HEK293 (cell line): ENCODE measurements at regions not wholly inside any gene's neighbourhood (a gene's known extent, or its start where the extent isn't known, plus 50 kb on each side); places are given as distances from the start of the nearest gene placed in this dataset.
"Not testable (repeated sequence)": the region's sequence is repeated elsewhere in the genome, so short reads cannot be mapped to it uniquely, and the experiment has no call there.

Experiments
- CTCF ChIA-PET: fragments of 350-600 bp; formaldehyde crosslinking; extraction: SDS; loops from one replicate; lab custom pipeline; 2021; ENCODE audit warnings: antibody characterized with exemption; lab: Yijun Ruan, JAX
- POLR2A ChIA-PET: fragments of 300-600 bp; formaldehyde crosslinking; extraction: SDS; loops from one replicate; lab custom pipeline; 2020; ENCODE audit warnings: antibody characterized with exemption, inconsistent platforms; lab: Yijun Ruan, JAX
- H3K27ac ChIP-seq: fragments of 200-500 bp; sonication (Bioruptor generic); 2 replicates; pipeline ENCODE4 v1.5.1; 2014; ENCODE audit warnings: low read depth, low read length, control low read depth, inconsistent platforms; ENCODE audit errors: extremely low read depth
- H3K36me3 ChIP-seq, 2 experiments: fragments of 200-500 bp in 1 of 2; sonication (Bioruptor generic) in 1 of 2; 1 replicate in 1 of 2; 2 replicates in 1 of 2; pipeline ENCODE4 v1.5.1; 2014 to 2017; ENCODE audit warnings: inconsistent platforms in 2 of 2, low read length in 2 of 2; ENCODE audit not compliant: control insufficient read depth in 2 of 2, insufficient read depth in 1 of 2
- H3K4me1 ChIP-seq: fragments of 200-500 bp; sonication (Bioruptor generic); 2 replicates; pipeline ENCODE4 v1.5.1; 2014; ENCODE audit warnings: mild to moderate bottlenecking, low read length, inconsistent platforms; ENCODE audit not compliant: control insufficient read depth, insufficient read depth
- H3K4me3 ChIP-seq: 2 replicates; pipeline ENCODE4 v1.5.1; 2011; ENCODE audit warnings: low read depth, mild to moderate bottlenecking, control low read depth, low read length, moderate library complexity
- H3K9me3 ChIP-seq: fragments of 200-500 bp; sonication (Bioruptor generic); 2 replicates; pipeline ENCODE4 v1.5.1; 2014; ENCODE audit warnings: low read depth, low read length, inconsistent platforms; ENCODE audit not compliant: control insufficient read depth, insufficient read depth
- GFI1B ChIP-seq: fragments of 450-650 bp; formaldehyde crosslinking; IDR thresholded peaks from 2 replicates; pipeline ENCODE4 v1.5.1; 2016; ENCODE audit warnings: missing biosample characterization, missing genetic modification characterization
- HOXC10 ChIP-seq: sonication (generic); formaldehyde crosslinking; IDR thresholded peaks from 2 replicates; pipeline ENCODE4 v1.8.1; 2023; ENCODE audit warnings: mild to moderate bottlenecking, missing genetic modification reagents
- PRDM6 ChIP-seq: fragments of 450-650 bp; formaldehyde crosslinking; IDR thresholded peaks from 2 replicates; pipeline ENCODE4 v1.5.1; 2017; ENCODE audit warnings: missing biosample characterization, missing genetic modification characterization
- SETDB1 ChIP-seq: IDR thresholded peaks from one replicate; pipeline ENCODE4 v1.6.1; 2017; ENCODE audit warnings: mild to moderate bottlenecking, low read length, moderate library complexity, mixed read lengths; ENCODE audit not compliant: insufficient read length
- YY1 ChIP-seq: fragments of 450-650 bp; formaldehyde crosslinking; IDR thresholded peaks from 2 replicates; pipeline ENCODE4 v1.5.1; 2018; ENCODE audit warnings: missing biosample characterization, missing genetic modification characterization
- ZBTB10 ChIP-seq: fragments of 450-650 bp; formaldehyde crosslinking; IDR thresholded peaks from 2 replicates; pipeline ENCODE4 v1.5.1; 2016; ENCODE audit warnings: missing biosample characterization, missing genetic modification characterization
- ZBTB8A ChIP-seq: fragments of 450-650 bp; formaldehyde crosslinking; IDR thresholded peaks from 2 replicates; pipeline ENCODE4 v1.5.1; 2016; ENCODE audit warnings: missing biosample characterization, missing genetic modification characterization
- ZFP69B ChIP-seq: fragments of 450-650 bp; formaldehyde crosslinking; IDR thresholded peaks from 2 replicates; pipeline ENCODE4 v1.5.1; 2016; ENCODE audit warnings: missing biosample characterization, missing genetic modification characterization
- ZNF114 ChIP-seq: fragments of 450-650 bp; formaldehyde crosslinking; IDR thresholded peaks from 2 replicates; pipeline ENCODE4 v1.5.0; 2017; ENCODE audit warnings: missing biosample characterization, missing genetic modification characterization
- ZNF138 ChIP-seq: fragments of 450-650 bp; formaldehyde crosslinking; IDR thresholded peaks from 2 replicates; pipeline ENCODE4 v1.5.1; 2016; ENCODE audit warnings: missing biosample characterization, missing genetic modification characterization, borderline replicate concordance
- ZNF23 ChIP-seq: fragments of 450-650 bp; formaldehyde crosslinking; IDR thresholded peaks from 2 replicates; pipeline ENCODE4 v1.5.1; 2016; ENCODE audit warnings: missing biosample characterization, missing genetic modification characterization, borderline replicate concordance
- ZNF473 ChIP-seq: fragments of 450-650 bp; formaldehyde crosslinking; IDR thresholded peaks from 2 replicates; pipeline ENCODE4 v1.5.1; 2017; ENCODE audit warnings: missing biosample characterization, missing genetic modification characterization
- ZNF514 ChIP-seq: fragments of 450-650 bp; formaldehyde crosslinking; IDR thresholded peaks from 2 replicates; pipeline ENCODE4 v1.5.1; 2016; ENCODE audit warnings: missing biosample characterization, missing genetic modification characterization
- ZNF624 ChIP-seq: fragments of 450-650 bp; formaldehyde crosslinking; IDR thresholded peaks from 2 replicates; pipeline ENCODE4 v1.5.1; 2017; ENCODE audit warnings: missing biosample characterization, missing genetic modification characterization
- ZNF639 ChIP-seq: fragments of 450-650 bp; formaldehyde crosslinking; IDR thresholded peaks from 2 replicates; pipeline ENCODE4 v1.5.1; 2016; ENCODE audit warnings: missing biosample characterization, missing genetic modification characterization
- ZNF660 ChIP-seq: fragments of 450-650 bp; IDR thresholded peaks from 2 replicates; pipeline ENCODE4 v1.5.1; 2018; ENCODE audit warnings: missing biosample characterization, mild to moderate bottlenecking, missing genetic modification characterization
- ZNF704 ChIP-seq: fragments of 450-650 bp; formaldehyde crosslinking; IDR thresholded peaks from 2 replicates; pipeline ENCODE4 v1.5.1; 2016; ENCODE audit warnings: missing biosample characterization, missing genetic modification characterization
- ZNF792 ChIP-seq: fragments of 450-650 bp; formaldehyde crosslinking; IDR thresholded peaks from 2 replicates; pipeline ENCODE4 v1.5.1; 2016; ENCODE audit warnings: missing biosample characterization, missing genetic modification characterization

GRCh38 chr20:4465855-4466545 is 216.9 kb upstream of the ADRA1D start:
- Histone ChIP-seq H3K27ac (no peak overlapping the region), H3K9me3 (no peaks in the 10 kb centered on the region), H3K4me3 (no peak overlapping the region), H3K4me1 (peaks cover 14% of the 10 kb centered on the region), H3K36me3 (no peaks in the 10 kb centered on the region; a peak in 1 of 3 replicates)
- CTCF ChIA-PET, result no interaction called here
- POLR2A ChIA-PET, result no interaction called here
- TF ChIP-seq ZNF23 (tag by site-specific recombination) (no peak), ZNF138 (tag by site-specific recombination) (no peak), PRDM6 (tag by site-specific recombination) (peak; percentile 56)

- ChIA-PET CTCF (no interaction called here), POLR2A (no interaction called here)
- Histone ChIP-seq H3K4me3 (no peak overlapping the region), H3K36me3 (no peaks in the 10 kb centered on the region; a peak in 1 of 3 replicates), H3K27ac (no peak overlapping the region), H3K9me3 (no peaks in the 10 kb centered on the region), H3K4me1 (peaks cover 14% of the 10 kb centered on the region)
- TF ChIP-seq ZNF114 (tag by site-specific recombination) (no peak), SETDB1 (no peak), ZNF473 (tag by site-specific recombination) (no peak), HOXC10 (CRISPR knock-in tag) (no peak), ZNF704 (tag by site-specific recombination) (no peak), GFI1B (tag by site-specific recombination) (no peak), ZBTB8A (tag by site-specific recombination) (no peak), ZNF514 (tag by site-specific recombination) (no peak), ZNF624 (tag by site-specific recombination) (no peak), ZNF660 (tag by site-specific recombination) (no peak), ZNF639 (tag by site-specific recombination) (no peak), ZNF792 (no peak), YY1 (tag by site-specific recombination) (no peak), ZFP69B (tag by site-specific recombination) (no peak), ZBTB10 (tag by site-specific recombination) (no peak)
- TF ChIP-seq, all 188 proteins: peak for 0
Measured at GRCh38 chr20:4465212-4465611, 216.1 kb upstream of the ADRA1D start.

- CTCF ChIA-PET, H3K9me3 ChIP-seq, H3K36me3 ChIP-seq, H3K4me3 ChIP-seq, POLR2A ChIA-PET, H3K27ac ChIP-seq: not testable (repeated sequence)
- H3K4me1 ChIP-seq, result peaks cover 14% of the 10 kb centered on the region
Measured at GRCh38 chr20:4462801-4463200, 213.7 kb upstream of the ADRA1D start.
